Pancreas (tissue), 10 donors: ENCODE measurements at regions not wholly inside any gene's neighbourhood (a gene's known extent, or its start where the extent isn't known, plus 50 kb on each side); places are given as distances from the start of the nearest gene placed in this dataset.
A peak's percentile ranks its signal among the peaks of the same experiment; 100 is the strongest.
"Not testable (repeated sequence)": the region's sequence is repeated elsewhere in the genome, so short reads cannot be mapped to it uniquely, and the experiment has no call there.

ENCODE experiments used
- ATAC-seq, 4 donors: fragments of 200-7000 bp; cut with Tn5 transposase; one replicate each; pipeline versions ENCODE4 v1.8.0 to v1.9.1; 2020; ENCODE audit warnings: mild to moderate bottlenecking in 4 of 4, moderate library complexity in 4 of 4
- DNase-seq, 6 donors: peaks; one replicate each; pipeline ENCODE4 v3.0.0-alpha.2; 2020
- FAIRE-seq: peaks from 2 replicates; lab custom pipeline; 2012; peaks lifted over from hg19 to GRCh38; lab: Jason Lieb, UNC
- H3K27ac ChIP-seq, 4 donors: fragments of 200-600 bp; sonication (generic); 1 replicate in 3 of 4; 2 replicates in 1 of 4; pipeline versions ENCODE4 v1.5.0 to v1.8.0; 2020
- H3K27me3 ChIP-seq, 4 donors: fragments of 200-600 bp; one replicate each; pipeline ENCODE4 v1.8.0; 2021
- H3K36me3 ChIP-seq, 3 donors: fragments of 200-600 bp; sonication (generic) in 1 of 3; one replicate each; pipeline versions ENCODE4 v1.5.0 to v1.8.0; 2020 to 2021
- H3K4me1 ChIP-seq, 3 donors: fragments of 200-600 bp; one replicate each; pipeline ENCODE4 v1.8.0; 2021
- H3K4me3 ChIP-seq, 4 donors: fragments of 200-600 bp; sonication (generic) in 2 of 4; one replicate each; pipeline versions ENCODE4 v1.5.0 to v1.8.0; 2020 to 2021
- H3K9me3 ChIP-seq, 4 donors: fragments of 200-600 bp; one replicate each; pipeline ENCODE4 v1.8.0; 2021
- CTCF ChIP-seq, 4 donors: fragments of 200-600 bp; sonication (generic) in 3 of 4; IDR thresholded peaks; one replicate each; pipeline versions ENCODE4 v1.5.0 to v1.8.0; 2021; ENCODE audit warnings: antibody characterized with exemption in 4 of 4
- WGBS, 2 donors: extraction: QIAGEN DNeasy Blood & Tissue Kit; methylation state at CpG; one replicate each; pipeline ENCODE4 v1.1.7; 2013; 5-methylcytosine and 5-hydroxymethylcytosine counted together
- intact Hi-C, 3 donors: fragments of 100-400 bp; cut with DNase I; formaldehyde crosslinking; loops; one replicate each; pipeline versions ENCODE4 v1.11.1 to v1.14.2; 2022
- donor health status: healthy with polysubstance abuse.
- donor health status: DM: no; HTN: no; CAD: no; lungs with moderate emphysema.
- donor health status: DM: no; HTN: no; CAD: no.
- donor health status: control.
- donor health status: control.
- donor health status: Bipolar disorder and iron deficiency.
- donor health status: DM: yes; HTN: yes; CAD: no.
- donor health status: DM: no; HTN: no; CAD: no.
- donor health status: DM: no; HTN: no; CAD: no.
- donor health status: DM: yes; HTN: yes; CAD: no.

- intact Hi-C loops, result no loop called here
- no peak for ATAC-seq
- Histone ChIP-seq H3K36me3 (no peaks in the 10 kb centered on the region), H3K4me3 (no peak overlapping the region), H3K27me3 (no peaks in the 10 kb centered on the region), H3K9me3 (no peaks in the 10 kb centered on the region), H3K4me1 (peaks cover 0 to 5% (median 0%) of the 10 kb centered on the region in 3 donors), H3K27ac (no peak overlapping the region)
- FAIRE-seq, result no peak
- no peak for TF ChIP-seq CTCF (IDR thresholded peaks at IDR 0.05)
- WGBS, 2 donors, result 75 to 93% methylated on average over 5 of the region's 5 CpGs
- no peak for DNase-seq
Measured at GRCh38 chr9:107584186-107584585, 94.6 kb upstream of the KLF4 start.

DNA sequence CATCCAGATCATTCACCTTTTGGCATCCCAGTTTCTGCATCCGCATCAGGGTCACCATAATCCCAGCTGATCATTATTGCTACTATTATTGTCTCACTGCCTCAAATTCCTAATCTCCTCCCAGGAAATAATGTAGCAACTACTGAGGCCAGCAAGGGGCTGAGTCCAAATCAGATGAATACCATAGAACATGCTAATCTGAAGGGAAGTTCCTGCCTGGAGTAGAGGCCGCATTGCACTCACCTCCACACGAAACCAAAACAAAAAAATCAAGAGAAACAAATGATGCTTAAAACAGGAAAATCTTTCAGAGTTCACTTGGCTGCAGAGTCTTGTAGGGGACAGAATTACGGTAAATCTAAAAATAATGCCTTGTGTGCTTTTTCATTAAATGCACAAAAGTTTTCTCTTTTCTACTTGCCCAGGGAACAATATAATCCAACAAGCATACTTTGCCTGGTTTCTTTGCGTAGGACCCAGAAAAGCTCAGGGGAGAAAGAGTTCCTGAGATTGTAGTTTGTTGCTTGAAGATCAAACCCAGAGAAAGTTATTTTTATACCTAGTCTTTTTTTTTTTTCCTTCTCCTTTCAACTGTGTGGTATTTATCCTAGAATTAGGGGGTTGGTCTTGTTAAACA lies 87.7 kb upstream of the KLF4 start:
- no peaks in the 10 kb centered on the region for H3K9me3 ChIP-seq
- WGBS, 2 donors, result 76 to 87% methylated on average over 5 of the region's 5 CpGs
- intact Hi-C loops, result no loop called here
- no peak for TF ChIP-seq CTCF (IDR thresholded peaks at IDR 0.05)
- H3K36me3 ChIP-seq, result no peaks in the 10 kb centered on the region
- no peak overlapping the region for H3K4me3 ChIP-seq
- no peak for ATAC-seq
- no peak for DNase-seq
- no peaks in the 10 kb centered on the region for H3K4me1 ChIP-seq
- H3K27me3 ChIP-seq, result no peaks in the 10 kb centered on the region
- FAIRE-seq, result no peak
- no peak overlapping the region for H3K27ac ChIP-seq

DNA sequence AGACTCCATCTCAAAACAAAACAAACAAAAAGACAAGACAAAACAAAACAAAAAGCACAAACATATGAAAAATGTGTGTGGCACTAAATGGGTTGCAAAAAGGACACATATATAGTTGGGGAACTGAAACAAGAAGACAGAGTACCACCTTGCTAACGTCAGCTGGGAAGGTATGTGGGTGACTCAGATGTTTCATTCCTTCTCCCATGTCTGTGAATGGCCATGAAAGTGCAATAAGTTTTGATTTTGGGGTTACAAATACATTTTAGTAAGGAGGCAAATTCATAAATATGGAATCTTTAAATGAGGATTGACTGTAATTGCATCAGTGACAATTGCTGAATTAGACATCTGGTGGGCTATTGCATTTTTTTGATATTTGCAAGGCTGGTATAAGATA lies 81.6 kb upstream of the KLF4 start:
- H3K4me3 ChIP-seq, result no peak overlapping the region
- intact Hi-C loops, result no loop called here
- ATAC-seq, result no peak
- no peaks in the 10 kb centered on the region for H3K36me3 ChIP-seq
- no peak overlapping the region for H3K27ac ChIP-seq
- DNase-seq, result no peak
- no peak for FAIRE-seq
- no peaks in the 10 kb centered on the region for H3K4me1 ChIP-seq
- no peak for TF ChIP-seq CTCF (IDR thresholded peaks at IDR 0.05)
- WGBS, 2 donors, result 45 to 60% methylated on average over 1 of the region's 1 CpG
- H3K9me3 ChIP-seq, result no peaks in the 10 kb centered on the region
- peaks cover 0 to 8% (median 0%) of the 10 kb centered on the region in 4 donors for H3K27me3 ChIP-seq

DNA sequence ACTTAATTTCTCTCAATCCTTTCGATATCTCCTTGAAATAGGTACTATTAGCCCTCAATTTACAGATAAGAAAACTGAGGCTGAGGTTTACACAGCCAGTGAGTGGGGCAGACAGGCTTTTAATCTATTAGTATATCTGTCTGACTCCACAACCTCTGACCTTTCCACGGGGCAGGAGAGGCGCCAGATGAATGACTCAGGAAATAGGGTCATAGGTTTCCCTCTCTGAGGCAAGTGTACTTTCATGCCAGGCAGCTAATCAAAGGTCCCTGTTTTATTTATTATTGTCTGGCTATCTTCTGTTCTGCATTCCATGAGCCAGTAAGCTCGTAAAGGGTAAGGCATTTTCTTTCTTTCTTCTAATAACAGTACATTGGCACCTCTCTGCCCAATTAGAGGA lies 79.6 kb upstream of the KLF4 start:
- H3K27me3 ChIP-seq, result peaks cover 0 to 8% (median 0%) of the 10 kb centered on the region in 4 donors
- WGBS, 2 donors, result 21 to 30% methylated on average over 4 of the region's 4 CpGs
- H3K4me1 ChIP-seq, result no peaks in the 10 kb centered on the region
- no peak overlapping the region for H3K27ac ChIP-seq
- H3K9me3 ChIP-seq, result no peaks in the 10 kb centered on the region
- no peak for FAIRE-seq
- ATAC-seq, result peak in 2 of 4 donors; percentile 37 to 57
- DNase-seq, result peak in 1 of 6 donors; percentile 19
- no peak overlapping the region for H3K4me3 ChIP-seq
- H3K36me3 ChIP-seq, result no peaks in the 10 kb centered on the region
- intact Hi-C loops, result no loop called here
- no peak for TF ChIP-seq CTCF (IDR thresholded peaks at IDR 0.05)

- H3K9me3 ChIP-seq, intact Hi-C loops, H3K36me3 ChIP-seq, H3K27ac ChIP-seq, H3K27me3 ChIP-seq, DNase-seq, H3K4me1 ChIP-seq, ATAC-seq, H3K4me3 ChIP-seq, FAIRE-seq: not testable (repeated sequence)
- 89 to 90% methylated on average over 10 of the region's 10 CpGs for WGBS, 2 donors
Measured at GRCh38 chr9:107568406-107568805, 78.8 kb upstream of the KLF4 start.
